NB4 (cell line): ENCODE measurements at regions not wholly inside any gene's neighbourhood (a gene's known extent, or its start where the extent isn't known, plus 50 kb on each side); places are given as distances from the start of the nearest gene placed in this dataset.

Source experiments
- DNase-seq: peaks from one replicate; pipeline ENCODE4 v3.0.0; 2010; ENCODE audit warnings: low read depth
- H3K4me3 ChIP-seq: one replicate; pipeline ENCODE4 v1.5.1; 2011; ENCODE audit warnings: mild to moderate bottlenecking, low read depth, low read length, moderate library complexity
- MYC ChIP-seq: IDR thresholded peaks from 2 replicates; pipeline ENCODE4 v1.6.1; 2011; ENCODE audit warnings: low read depth, low read length
- POLR2A ChIP-seq: IDR thresholded peaks from 2 replicates; pipeline ENCODE4 v1.6.1; 2011; ENCODE audit warnings: mild to moderate bottlenecking; ENCODE audit not compliant: insufficient read length; ENCODE audit errors: extremely low read depth
- TF ChIP-seq, protein P1 (sequence below): IDR thresholded peaks from 2 replicates; pipeline ENCODE4 v1.6.1; 2011; ENCODE audit warnings: low read depth, low read length
- TF ChIP-seq, protein P2 (sequence below): IDR thresholded peaks from one replicate; pipeline ENCODE4 v1.5.1; 2012; ENCODE audit warnings: low read depth, low read length

DNA sequence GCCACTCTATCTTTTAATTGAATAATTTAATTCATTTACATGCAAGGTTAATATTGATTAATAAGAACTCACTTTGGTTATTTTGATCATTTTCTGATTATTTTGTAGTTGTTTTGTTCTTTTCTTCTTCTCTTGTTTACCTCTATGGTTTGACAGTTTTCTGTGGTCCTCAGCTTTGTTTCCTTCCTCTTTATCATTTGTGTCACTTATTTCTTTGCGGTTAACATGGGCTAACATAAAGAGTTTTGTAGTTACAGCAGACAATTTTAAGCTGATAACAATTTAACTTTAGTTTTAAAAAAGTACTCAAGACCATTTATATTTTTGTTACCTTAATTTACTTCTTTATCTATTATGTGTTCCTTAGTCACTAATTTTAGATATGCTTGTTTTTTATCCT is 1032.8 kb upstream of the RAG2 start:
- H3K4me3 ChIP-seq: no peak overlapping the region
- DNase-seq: no peak
- TF ChIP-seq MYC (no peak), POLR2A (no peak)
- TF ChIP-seq, protein P1, sequence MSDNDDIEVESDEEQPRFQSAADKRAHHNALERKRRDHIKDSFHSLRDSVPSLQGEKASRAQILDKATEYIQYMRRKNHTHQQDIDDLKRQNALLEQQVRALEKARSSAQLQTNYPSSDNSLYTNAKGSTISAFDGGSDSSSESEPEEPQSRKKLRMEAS: no peak
- TF ChIP-seq, protein P2, sequence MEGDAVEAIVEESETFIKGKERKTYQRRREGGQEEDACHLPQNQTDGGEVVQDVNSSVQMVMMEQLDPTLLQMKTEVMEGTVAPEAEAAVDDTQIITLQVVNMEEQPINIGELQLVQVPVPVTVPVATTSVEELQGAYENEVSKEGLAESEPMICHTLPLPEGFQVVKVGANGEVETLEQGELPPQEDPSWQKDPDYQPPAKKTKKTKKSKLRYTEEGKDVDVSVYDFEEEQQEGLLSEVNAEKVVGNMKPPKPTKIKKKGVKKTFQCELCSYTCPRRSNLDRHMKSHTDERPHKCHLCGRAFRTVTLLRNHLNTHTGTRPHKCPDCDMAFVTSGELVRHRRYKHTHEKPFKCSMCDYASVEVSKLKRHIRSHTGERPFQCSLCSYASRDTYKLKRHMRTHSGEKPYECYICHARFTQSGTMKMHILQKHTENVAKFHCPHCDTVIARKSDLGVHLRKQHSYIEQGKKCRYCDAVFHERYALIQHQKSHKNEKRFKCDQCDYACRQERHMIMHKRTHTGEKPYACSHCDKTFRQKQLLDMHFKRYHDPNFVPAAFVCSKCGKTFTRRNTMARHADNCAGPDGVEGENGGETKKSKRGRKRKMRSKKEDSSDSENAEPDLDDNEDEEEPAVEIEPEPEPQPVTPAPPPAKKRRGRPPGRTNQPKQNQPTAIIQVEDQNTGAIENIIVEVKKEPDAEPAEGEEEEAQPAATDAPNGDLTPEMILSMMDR: no peak

DNA sequence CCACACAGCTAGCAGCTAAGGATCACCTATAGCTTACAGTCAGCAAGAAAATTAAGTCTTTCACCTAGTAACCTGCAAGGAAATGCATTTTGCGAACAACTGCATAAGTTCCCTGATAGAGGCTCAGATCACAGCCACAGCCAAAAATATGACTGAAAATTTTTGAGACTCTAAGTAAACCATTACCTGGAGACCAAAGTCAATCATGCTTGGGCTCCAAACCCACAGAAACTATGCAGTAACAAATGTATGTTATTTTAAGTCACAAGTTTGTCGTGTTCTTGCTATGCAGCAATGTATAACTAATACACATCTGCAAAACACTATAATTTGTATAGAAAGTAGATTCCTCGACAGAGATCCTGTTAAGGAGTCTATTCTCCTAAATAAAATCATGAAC is 1025.7 kb upstream of the RAG2 start:
- DNase-seq: no peak
- H3K4me3 ChIP-seq: no peak overlapping the region
- TF ChIP-seq, protein P1: no peak
- TF ChIP-seq, protein P2: no peak
- TF ChIP-seq MYC: no peak
- no peak for TF ChIP-seq POLR2A

DNA sequence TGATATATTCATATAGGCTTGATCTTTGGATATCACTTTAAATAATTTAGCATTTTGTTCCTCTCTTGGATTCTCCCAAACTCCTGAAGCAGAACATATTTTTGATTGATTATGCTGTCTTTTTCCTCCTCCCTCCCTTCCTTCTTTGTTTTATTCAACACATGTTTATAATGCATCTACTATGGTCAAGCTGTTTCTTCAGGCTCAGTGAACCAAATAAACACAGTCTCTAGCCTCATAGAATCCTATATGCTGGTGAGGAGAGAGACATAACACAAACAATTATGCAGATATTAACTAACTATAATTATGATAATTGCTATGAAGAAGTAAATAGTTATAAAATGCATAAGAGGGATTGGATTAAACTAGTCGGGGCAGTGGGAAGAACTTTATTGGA is 1023.6 kb upstream of the RAG2 start:
- TF ChIP-seq, protein P2: no peak
- TF ChIP-seq POLR2A (no peak), MYC (no peak)
- TF ChIP-seq, protein P1: no peak
- no peak for DNase-seq
- H3K4me3 ChIP-seq: no peak overlapping the region

DNA sequence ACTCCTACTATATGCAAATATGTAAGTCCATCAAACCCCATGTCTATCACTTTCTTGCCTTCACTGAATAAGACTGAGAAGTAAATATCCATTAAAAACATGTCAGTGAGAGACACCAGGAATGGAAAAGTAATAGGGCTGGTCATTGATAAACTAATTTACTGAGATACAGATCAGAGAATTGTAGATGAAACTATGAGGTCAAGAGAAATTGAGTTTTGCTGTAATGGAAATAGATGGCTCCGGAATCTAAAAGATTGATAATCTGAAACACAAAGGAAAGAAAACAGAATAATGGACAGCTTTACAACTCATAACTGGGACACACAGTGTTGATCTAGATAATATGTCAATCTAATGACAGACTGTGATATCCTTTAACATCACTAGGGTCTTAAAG is 1018.3 kb upstream of the RAG2 start:
- no peak for DNase-seq
- TF ChIP-seq POLR2A (no peak), MYC (no peak)
- TF ChIP-seq, protein P1: no peak
- TF ChIP-seq, protein P2: no peak
- H3K4me3 ChIP-seq: no peak overlapping the region

DNA sequence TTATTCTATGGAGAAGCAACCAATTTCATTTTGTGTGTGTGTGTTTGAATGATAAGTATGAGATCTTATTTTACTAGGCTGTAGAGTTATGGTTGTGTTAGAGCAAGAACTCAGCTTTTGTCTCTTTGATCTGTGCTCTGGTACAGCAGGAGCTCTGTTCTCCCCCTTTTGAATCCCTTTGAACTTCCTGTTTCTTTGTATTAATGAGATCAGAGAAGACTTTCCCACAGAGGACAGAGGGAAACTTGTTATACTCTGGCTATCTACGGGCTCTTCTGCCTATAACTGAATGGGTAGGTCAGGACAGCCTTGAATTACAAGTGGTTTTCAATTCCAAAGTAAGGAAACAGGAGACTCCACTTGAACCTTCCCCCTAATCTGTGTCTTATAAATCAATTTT is 1015.0 kb upstream of the RAG2 start:
- DNase-seq: peak; percentile 6
- TF ChIP-seq MYC: no peak
- no peak for TF ChIP-seq POLR2A
- H3K4me3 ChIP-seq: no peak overlapping the region

DNA sequence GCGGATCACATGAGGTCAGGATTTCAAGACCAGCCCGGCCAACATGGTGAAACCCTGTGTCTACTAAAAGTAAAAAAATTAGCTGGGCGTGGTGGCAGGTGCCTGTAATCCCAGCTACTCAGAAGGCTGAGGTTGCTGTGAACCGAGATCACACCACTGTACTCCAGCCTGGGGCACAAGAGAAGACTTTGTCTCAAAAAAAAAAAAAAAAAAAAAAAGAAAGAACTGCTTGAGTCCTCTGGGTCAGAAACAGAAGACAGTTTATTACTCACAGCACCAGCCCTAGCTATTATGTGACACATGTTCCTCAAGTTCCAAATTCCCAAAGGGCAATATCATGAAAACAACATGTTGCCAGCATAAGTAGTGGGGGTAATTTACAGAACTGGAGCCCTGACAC is 1014.1 kb upstream of the RAG2 start:
- no peak for DNase-seq
- no peak overlapping the region for H3K4me3 ChIP-seq
- TF ChIP-seq, protein P1: no peak
- TF ChIP-seq POLR2A: no peak
- TF ChIP-seq MYC: no peak
- TF ChIP-seq, protein P2: no peak
